Progenitor cell of endocrine pancreas (in vitro differentiated cells): ENCODE measurements at regions not wholly inside any gene's neighbourhood (a gene's known extent, or its start where the extent isn't known, plus 50 kb on each side); places are given as distances from the start of the nearest gene placed in this dataset.

Source experiments
- DNase-seq: peaks from one replicate; pipeline ENCODE4 v3.0.0; 2021; ENCODE audit warnings: low spot score; ENCODE audit not compliant: unreplicated experiment
- H3K27ac Mint-ChIP-seq: 2 replicates; pipeline ENCODE4 v1.8.0; 2021; ENCODE audit warnings: mild to moderate bottlenecking, moderate library complexity, mixed read lengths
- H3K27me3 Mint-ChIP-seq: 2 replicates; pipeline ENCODE4 v1.8.0; 2021; ENCODE audit warnings: mixed read lengths
- H3K36me3 Mint-ChIP-seq: 2 replicates; pipeline ENCODE4 v1.8.0; 2022; ENCODE audit warnings: mixed read lengths; ENCODE audit not compliant: insufficient read depth
- H3K4me1 Mint-ChIP-seq: 2 replicates; pipeline ENCODE4 v1.8.0; 2021; ENCODE audit warnings: low read depth, mixed read lengths
- H3K4me3 Mint-ChIP-seq: 2 replicates; pipeline ENCODE4 v1.8.0; 2021; ENCODE audit warnings: low read depth, mild to moderate bottlenecking, moderate library complexity, mixed read lengths
- H3K9me3 Mint-ChIP-seq: 2 replicates; pipeline ENCODE4 v1.8.0; 2021; ENCODE audit warnings: low read depth, mixed read lengths
- TF ChIP-seq, protein P1 (sequence below): fragments of 200-600 bp; sonication (generic); IDR thresholded peaks from one replicate; pipeline ENCODE4 v1.5.0; 2021; ENCODE audit warnings: antibody characterized with exemption, mild to moderate bottlenecking; ENCODE audit not compliant: unreplicated experiment

DNA sequence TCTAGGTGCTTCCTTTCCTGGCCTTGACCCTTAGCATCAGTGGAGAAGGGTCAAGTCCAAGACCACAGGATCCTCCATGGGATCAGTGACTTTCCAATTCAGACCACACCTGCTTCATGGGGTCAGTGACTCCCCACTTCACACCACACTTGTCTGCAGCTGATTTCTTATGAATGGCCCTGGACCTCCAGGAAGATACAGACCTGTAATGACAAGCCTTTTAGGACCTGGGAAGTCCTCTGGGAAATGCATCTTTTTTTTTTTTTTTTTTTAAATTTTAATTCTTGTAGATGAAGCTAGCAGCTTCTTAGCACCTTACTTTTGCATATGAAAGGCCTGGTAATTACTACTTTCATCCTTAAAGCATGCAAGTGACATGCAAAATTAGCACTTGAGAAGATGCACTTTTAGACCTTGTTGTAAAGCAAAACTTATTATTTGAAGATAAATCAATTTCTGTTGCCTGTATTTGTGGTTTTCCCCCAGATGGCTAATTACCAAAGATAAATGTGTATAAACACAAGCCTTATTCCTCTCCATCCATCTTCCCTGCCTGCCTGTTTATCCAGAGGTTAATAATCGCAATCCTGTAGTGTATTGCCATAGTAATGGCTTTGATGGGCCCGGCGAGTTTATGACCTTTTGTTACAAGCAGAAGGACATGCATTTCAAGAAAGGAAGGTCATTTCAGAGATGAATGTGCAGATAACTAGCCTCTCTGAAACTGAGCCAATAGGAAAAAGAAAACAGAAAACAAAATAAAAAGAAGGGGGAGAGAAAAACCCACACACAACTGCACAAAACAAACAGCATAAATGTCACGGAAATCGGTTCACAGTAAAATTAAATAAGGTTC, 1018.7 kb downstream of the TYW1 start:
- peaks cover 5% of the 10 kb centered on the region for H3K27me3 Mint-ChIP-seq
- H3K4me3 Mint-ChIP-seq: no peak overlapping the region
- TF ChIP-seq, protein P1, sequence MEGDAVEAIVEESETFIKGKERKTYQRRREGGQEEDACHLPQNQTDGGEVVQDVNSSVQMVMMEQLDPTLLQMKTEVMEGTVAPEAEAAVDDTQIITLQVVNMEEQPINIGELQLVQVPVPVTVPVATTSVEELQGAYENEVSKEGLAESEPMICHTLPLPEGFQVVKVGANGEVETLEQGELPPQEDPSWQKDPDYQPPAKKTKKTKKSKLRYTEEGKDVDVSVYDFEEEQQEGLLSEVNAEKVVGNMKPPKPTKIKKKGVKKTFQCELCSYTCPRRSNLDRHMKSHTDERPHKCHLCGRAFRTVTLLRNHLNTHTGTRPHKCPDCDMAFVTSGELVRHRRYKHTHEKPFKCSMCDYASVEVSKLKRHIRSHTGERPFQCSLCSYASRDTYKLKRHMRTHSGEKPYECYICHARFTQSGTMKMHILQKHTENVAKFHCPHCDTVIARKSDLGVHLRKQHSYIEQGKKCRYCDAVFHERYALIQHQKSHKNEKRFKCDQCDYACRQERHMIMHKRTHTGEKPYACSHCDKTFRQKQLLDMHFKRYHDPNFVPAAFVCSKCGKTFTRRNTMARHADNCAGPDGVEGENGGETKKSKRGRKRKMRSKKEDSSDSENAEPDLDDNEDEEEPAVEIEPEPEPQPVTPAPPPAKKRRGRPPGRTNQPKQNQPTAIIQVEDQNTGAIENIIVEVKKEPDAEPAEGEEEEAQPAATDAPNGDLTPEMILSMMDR: no peak
- peaks cover 5% of the 10 kb centered on the region for H3K9me3 Mint-ChIP-seq
- no peaks in the 10 kb centered on the region for H3K36me3 Mint-ChIP-seq
- no peak for DNase-seq
- peaks cover 9% of the 10 kb centered on the region for H3K4me1 Mint-ChIP-seq
- peak overlapping the region; percentile 52 for H3K27ac Mint-ChIP-seq

DNA sequence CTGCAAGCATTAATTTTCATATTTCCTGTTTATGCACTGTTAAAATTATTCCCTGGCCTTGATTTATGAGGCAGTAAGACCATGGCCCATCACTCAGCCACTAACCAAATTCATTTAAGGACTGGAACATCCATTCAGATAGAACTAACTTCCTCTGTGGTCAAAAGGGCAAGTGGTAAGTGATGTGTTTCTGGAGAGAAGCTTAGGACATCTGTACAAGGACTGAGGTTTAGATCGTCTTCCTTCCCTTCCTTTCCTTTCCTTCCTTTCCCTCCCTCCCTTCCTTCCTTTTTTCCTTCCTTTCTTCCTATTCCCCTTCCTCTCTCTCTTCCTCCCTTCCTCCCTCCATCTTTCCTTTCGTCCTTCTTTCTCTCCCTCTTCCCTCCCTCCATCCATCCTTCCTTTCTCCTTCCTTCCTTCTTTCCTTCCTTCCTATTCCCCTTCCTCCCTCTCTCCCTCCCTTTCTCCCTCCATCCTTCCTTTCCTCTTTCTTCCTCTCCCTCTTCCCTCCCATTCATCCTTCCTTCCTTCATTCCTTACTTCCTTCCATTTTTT, 1019.4 kb downstream of the TYW1 start:
- Mint-ChIP-seq H3K4me3 (no peak overlapping the region), H3K27ac (no peak overlapping the region), H3K36me3 (no peaks in the 10 kb centered on the region), H3K27me3 (peaks cover 5% of the 10 kb centered on the region), H3K9me3 (peaks cover 5% of the 10 kb centered on the region), H3K4me1 (peaks cover 9% of the 10 kb centered on the region)
- TF ChIP-seq, protein P1: no peak
- no peak for DNase-seq

- Mint-ChIP-seq H3K4me3 (no peak overlapping the region), H3K27me3 (peaks cover 6% of the 10 kb centered on the region), H3K9me3 (no peaks in the 10 kb centered on the region), H3K4me1 (peaks cover 7% of the 10 kb centered on the region), H3K27ac (no peak overlapping the region), H3K36me3 (no peaks in the 10 kb centered on the region)
- TF ChIP-seq, protein P1: no peak
- no peak for DNase-seq
These were observed 1023.5 kb downstream of the TYW1 start for GRCh38 chr7:68020102-68020501.

DNA sequence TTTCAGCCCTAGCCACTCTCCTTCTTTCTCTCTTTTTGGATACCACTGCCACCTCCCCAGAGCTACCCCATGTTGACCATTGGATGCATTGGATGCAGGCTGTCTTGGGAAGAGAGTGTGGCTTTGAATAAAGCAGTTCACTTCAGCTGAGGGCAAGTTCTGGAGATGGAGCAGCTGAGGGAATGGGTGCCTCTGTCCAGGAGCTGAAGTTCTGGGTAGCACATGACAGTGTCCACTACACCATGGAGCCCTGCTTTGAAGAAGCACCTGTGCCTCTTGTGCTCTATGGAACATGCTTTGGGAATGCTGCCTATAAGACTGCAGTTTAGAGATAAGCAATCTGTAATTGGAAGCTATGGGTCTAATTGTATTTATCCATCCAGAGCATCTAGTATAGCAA, 1028.7 kb downstream of the TYW1 start:
- Mint-ChIP-seq H3K9me3 (peaks cover 2% of the 10 kb centered on the region), H3K27me3 (peaks cover 6% of the 10 kb centered on the region), H3K36me3 (no peaks in the 10 kb centered on the region), H3K4me3 (no peak overlapping the region), H3K4me1 (no peaks in the 10 kb centered on the region), H3K27ac (no peak overlapping the region)
- no peak for DNase-seq
- TF ChIP-seq, protein P1: no peak

DNA sequence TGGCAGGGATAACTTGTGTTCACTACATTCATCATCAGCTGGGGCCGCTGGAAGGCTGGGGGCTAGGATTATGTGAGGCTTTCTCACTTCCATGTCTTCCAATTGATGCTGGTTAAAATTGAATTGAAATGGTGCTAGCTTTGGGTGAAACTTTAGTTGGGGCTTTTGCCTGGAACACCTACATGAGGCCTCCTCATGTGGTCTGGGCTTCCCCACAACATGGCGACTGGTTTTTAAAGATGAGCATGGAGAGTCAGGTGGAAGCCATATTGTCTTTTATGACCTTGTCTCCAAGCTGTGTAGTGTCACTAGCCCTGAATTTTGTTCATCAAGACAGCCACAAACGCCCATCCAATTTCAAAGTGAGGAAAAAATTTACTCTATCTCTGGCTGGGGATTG, 1033.9 kb downstream of the TYW1 start:
- peaks cover 5% of the 10 kb centered on the region for H3K9me3 Mint-ChIP-seq

More for the DNA sequence above, 1033.9 kb downstream of the TYW1 start:
- Mint-ChIP-seq H3K36me3 (no peaks in the 10 kb centered on the region), H3K4me1 (no peaks in the 10 kb centered on the region), H3K27ac (no peak overlapping the region), H3K4me3 (no peak overlapping the region), H3K27me3 (peaks cover 3% of the 10 kb centered on the region)
- TF ChIP-seq, protein P1: no peak
- no peak for DNase-seq
